Uterus (tissue), 3 donors: ENCODE measurements at regions not wholly inside any gene's neighbourhood (a gene's known extent, or its start where the extent isn't known, plus 50 kb on each side); places are given as distances from the start of the nearest gene placed in this dataset.

Experiments used
- DNase-seq, 2 donors: peaks; one replicate each; pipeline ENCODE4 v3.0.0-alpha.2; 2019 to 2020
- H3K27ac ChIP-seq, 2 donors: fragments of 200-600 bp; sonication (generic); 1 replicate in 1 of 2; 2 replicates in 1 of 2; pipeline ENCODE4 v1.5.1; 2016 to 2018
- H3K27me3 ChIP-seq, 2 donors: fragments of 200-600 bp; sonication (generic); one replicate each; pipeline ENCODE4 v1.5.1; 2018 to 2019; ENCODE audit warnings: control low read depth in 1 of 2
- H3K36me3 ChIP-seq, 2 donors: fragments of 200-600 bp; sonication (generic); one replicate each; pipeline ENCODE4 v1.5.1; 2019; ENCODE audit warnings: control low read depth in 1 of 2
- H3K4me1 ChIP-seq, 2 donors: fragments of 200-600 bp; sonication (generic); one replicate each; pipeline ENCODE4 v1.5.1; 2018 to 2019; ENCODE audit warnings: control low read depth in 1 of 2
- H3K4me3 ChIP-seq, 2 donors: fragments of 200-600 bp; sonication (generic); 1 replicate in 1 of 2; 2 replicates in 1 of 2; pipeline ENCODE4 v1.5.1; 2018 to 2019; ENCODE audit warnings: mild to moderate bottlenecking in 1 of 2
- H3K9me3 ChIP-seq, 2 donors: fragments of 200-600 bp; sonication (generic); one replicate each; pipeline ENCODE4 v1.5.1; 2019; ENCODE audit warnings: control low read depth in 1 of 2
- CTCF ChIP-seq, 4 experiments: fragments of 200-600 bp in 2 of 4; fragments of 450-650 bp in 2 of 4; sonication (generic) in 2 of 4; IDR thresholded peaks; one replicate each; pipeline ENCODE4 v1.5.1; 2016 to 2019; ENCODE audit warnings: antibody characterized with exemption in 4 of 4, mild to moderate bottlenecking in 2 of 4, moderate library complexity in 1 of 4
- POLR2A ChIP-seq, 2 donors: fragments of 450-650 bp; IDR thresholded peaks; one replicate each; pipeline ENCODE4 v1.6.1; 2016; ENCODE audit warnings: antibody characterized with exemption in 2 of 2, mild to moderate bottlenecking in 1 of 2, moderate library complexity in 1 of 2
- intact Hi-C: fragments of 100-400 bp; cut with DNase I; formaldehyde crosslinking; loops from one replicate; pipeline ENCODE4 v1.15.1; 2023; ENCODE audit warnings: low total_unique reads
- donor health status: DM: yes; HTN: yes; CAD: no.

GRCh38 chr1:229106526-229107125 is 164.3 kb upstream of the RAB4A start:
- Histone ChIP-seq H3K27ac (no peak overlapping the region), H3K27me3 (no peaks in the 10 kb centered on the region), H3K36me3 (no peaks in the 10 kb centered on the region), H3K4me1 (no peaks in the 10 kb centered on the region), H3K4me3 (no peak overlapping the region), H3K9me3 (no peaks in the 10 kb centered on the region)
- DNase-seq = no peak
- TF ChIP-seq POLR2A (IDR thresholded peaks at IDR 0.05) (no peak), CTCF (IDR thresholded peaks at IDR 0.05) (no peak)
- intact Hi-C loops = no loop called here

DNA sequence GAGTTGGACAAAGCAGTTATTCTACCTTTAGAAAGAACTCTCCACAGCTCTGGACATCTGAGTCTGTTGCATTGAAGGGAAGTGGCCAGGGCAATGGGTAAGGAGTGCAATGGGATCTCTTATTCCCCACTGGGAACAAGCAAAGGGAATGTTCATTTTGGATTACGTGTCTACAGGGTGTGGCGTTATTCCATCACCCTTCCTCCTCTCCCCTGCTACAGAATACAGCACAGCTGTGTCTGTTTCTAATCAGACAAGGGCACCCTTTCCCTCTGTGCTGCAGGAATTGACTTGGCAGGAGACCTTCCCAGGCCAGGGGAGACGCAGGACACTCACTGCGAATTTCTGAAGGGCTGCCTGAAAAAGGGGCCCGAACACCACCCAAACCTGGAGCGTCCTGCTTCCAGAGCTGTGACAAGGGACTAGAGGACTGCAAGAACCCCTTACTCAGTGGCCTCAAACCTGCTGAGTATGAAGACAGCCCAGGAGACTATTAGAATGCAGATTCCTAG is 163.6 kb upstream of the RAB4A start:
- intact Hi-C loops = no loop called here
- H3K9me3 ChIP-seq = no peaks in the 10 kb centered on the region
- H3K4me1 ChIP-seq = no peaks in the 10 kb centered on the region
- H3K27ac ChIP-seq = no peak overlapping the region
- DNase-seq = no peak
- H3K4me3 ChIP-seq = no peak overlapping the region
- H3K27me3 ChIP-seq = no peaks in the 10 kb centered on the region
- no peaks in the 10 kb centered on the region for H3K36me3 ChIP-seq
- TF ChIP-seq POLR2A (IDR thresholded peaks at IDR 0.05) (no peak), CTCF (IDR thresholded peaks at IDR 0.05) (no peak)

GRCh38 chr1:229107972-229108371 is 162.9 kb upstream of the RAB4A start:
- Histone ChIP-seq H3K4me3 (no peak overlapping the region), H3K9me3 (no peaks in the 10 kb centered on the region), H3K4me1 (no peaks in the 10 kb centered on the region), H3K27me3 (no peaks in the 10 kb centered on the region), H3K27ac (no peak overlapping the region), H3K36me3 (no peaks in the 10 kb centered on the region)
- no peak for DNase-seq
- TF ChIP-seq POLR2A (IDR thresholded peaks at IDR 0.05) (no peak), CTCF (IDR thresholded peaks at IDR 0.05) (no peak)
- intact Hi-C loops = no loop called here

DNA sequence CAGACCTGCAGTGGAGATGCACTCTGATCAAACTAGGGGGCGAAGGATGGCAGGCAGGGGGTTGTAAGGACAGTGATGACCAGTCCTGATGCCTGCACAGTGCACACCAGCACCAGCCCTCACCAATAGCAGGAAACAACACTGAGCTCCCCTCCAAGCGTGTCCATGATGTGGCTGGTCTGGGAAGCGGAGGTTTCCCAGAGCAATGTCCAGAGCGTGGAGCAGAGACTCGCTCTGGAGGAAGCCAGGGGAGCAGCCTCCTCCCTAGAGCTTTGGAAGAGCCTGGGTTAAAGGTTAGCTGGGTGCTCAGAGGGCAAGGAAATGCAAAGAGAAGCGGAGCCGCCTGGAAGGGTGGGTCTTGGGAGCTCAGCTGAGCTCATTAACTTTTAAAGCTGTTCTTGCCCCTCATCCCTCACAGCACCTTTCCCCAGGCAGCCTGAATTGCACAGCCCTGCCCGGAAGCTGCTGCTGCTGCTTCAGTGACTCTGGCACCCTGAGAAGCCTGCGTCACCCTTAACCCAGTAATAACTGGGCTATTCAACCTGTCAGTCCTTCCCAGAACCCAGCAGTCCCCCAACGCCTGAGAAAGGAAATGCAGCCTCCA is 162.2 kb upstream of the RAB4A start:
- Histone ChIP-seq H3K4me1 (no peaks in the 10 kb centered on the region), H3K27me3 (no peaks in the 10 kb centered on the region), H3K36me3 (no peaks in the 10 kb centered on the region), H3K27ac (no peak overlapping the region), H3K4me3 (no peak overlapping the region), H3K9me3 (no peaks in the 10 kb centered on the region)
- TF ChIP-seq CTCF (IDR thresholded peaks at IDR 0.05) (no peak), POLR2A (IDR thresholded peaks at IDR 0.05) (no peak)
- DNase-seq = no peak
- intact Hi-C loops = no loop called here

- Histone ChIP-seq H3K36me3 (no peaks in the 10 kb centered on the region), H3K4me3 (no peak overlapping the region), H3K9me3 (no peaks in the 10 kb centered on the region), H3K27ac (no peak overlapping the region), H3K27me3 (no peaks in the 10 kb centered on the region), H3K4me1 (peaks cover 0 to under 1% of the 10 kb centered on the region in 2 donors)
- no peak for DNase-seq
- intact Hi-C loops = no loop called here
- TF ChIP-seq CTCF (IDR thresholded peaks at IDR 0.05) (no peak), POLR2A (IDR thresholded peaks at IDR 0.05) (no peak)
These were observed 161.6 kb upstream of the RAB4A start for GRCh38 chr1:229109320-229109761.
